Epithelial cell of prostate (primary cell): ENCODE measurements at regions not wholly inside any gene's neighbourhood (a gene's known extent, or its start where the extent isn't known, plus 50 kb on each side); places are given as distances from the start of the nearest gene placed in this dataset.

ENCODE experiments used
- DNase-seq: peaks from one replicate; pipeline ENCODE4 v3.0.0-alpha.2; 2011; ENCODE audit warnings: low read depth, low spot score
- H3K27ac ChIP-seq: fragments of 450-650 bp; 2 replicates; pipeline ENCODE4 v1.5.1; 2017; ENCODE audit warnings: mild to moderate bottlenecking

DNA sequence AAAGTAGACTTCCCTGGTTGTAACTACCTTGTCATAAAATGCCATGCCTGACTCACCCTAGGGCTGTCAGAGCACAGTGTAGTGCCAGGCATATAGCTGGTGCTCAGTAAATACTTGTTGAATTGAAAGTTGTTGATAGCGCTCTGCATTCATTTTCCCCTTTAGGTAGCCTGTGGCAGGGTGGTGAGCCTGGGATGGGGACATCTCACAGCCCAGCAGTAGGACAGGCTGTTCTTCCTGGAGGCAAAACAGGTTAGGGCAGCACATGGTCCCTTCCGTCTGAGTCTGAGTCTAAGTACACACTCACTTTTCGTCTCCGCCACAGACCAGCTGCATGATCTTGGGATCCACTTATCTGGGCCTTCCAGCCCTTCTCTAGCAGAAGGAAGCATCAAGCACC is 401.9 kb downstream of the ZSWIM6 start:
- H3K27ac ChIP-seq = no peak overlapping the region
- no peak for DNase-seq

DNA sequence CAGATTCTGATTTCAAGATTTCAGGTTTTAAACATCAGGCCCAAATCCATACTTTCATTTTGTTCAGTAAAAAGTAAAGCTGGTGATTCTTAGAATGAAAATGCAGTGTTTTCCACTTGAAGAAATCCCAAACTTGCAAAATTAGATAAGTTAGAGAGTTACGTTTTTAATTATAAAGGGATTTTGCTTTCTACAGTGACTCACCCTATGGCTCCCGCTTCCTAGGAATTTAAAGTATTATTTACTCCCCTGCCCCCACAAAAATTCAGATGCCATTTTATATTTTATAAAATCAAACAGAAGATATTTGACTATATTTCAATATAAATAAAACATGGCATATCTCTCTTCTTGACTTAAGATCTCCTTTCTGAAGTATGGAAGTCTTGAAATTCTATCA is 402.9 kb downstream of the ZSWIM6 start:
- no peak overlapping the region for H3K27ac ChIP-seq
- no peak for DNase-seq

DNA sequence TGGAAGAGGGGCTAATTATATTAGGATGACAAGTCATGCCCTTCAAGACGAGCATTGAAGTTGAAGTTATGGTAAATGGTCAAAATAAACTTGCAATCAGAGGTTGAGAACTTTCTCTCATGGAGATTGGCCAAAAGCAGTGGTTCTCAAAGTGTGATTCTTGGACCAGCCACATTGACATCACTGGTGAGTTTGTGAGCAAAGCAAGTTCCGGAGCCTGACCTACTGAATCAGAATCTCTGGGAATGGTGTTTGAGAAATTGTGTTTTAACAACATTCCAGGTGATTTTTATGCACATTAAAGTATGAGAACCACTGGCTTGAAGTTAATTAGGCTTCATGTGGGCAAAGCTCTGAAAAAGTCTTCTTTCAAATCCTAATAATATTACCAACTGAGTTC is 403.5 kb downstream of the ZSWIM6 start:
- DNase-seq = no peak
- H3K27ac ChIP-seq = no peak overlapping the region

DNA sequence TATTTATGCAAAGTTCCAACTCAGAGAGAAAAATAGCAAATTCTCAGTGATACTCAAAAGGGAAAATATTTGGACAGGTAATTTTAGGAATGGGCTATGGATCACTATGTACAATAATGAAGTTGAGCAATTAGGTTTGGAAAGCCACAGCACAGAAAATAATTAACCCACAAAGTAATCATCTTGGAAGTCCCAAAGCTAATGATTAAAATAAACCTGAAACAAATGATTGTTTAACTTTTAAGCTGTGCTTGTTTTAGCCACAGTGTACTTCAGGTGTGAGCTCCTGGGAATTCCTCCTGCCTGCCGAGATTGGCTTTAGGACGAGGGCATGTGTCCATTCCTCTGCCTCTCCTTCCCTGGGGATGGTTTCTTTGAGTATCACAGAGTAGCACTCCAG is 403.9 kb downstream of the ZSWIM6 start:
- H3K27ac ChIP-seq = no peak overlapping the region
- DNase-seq = no peak

DNA sequence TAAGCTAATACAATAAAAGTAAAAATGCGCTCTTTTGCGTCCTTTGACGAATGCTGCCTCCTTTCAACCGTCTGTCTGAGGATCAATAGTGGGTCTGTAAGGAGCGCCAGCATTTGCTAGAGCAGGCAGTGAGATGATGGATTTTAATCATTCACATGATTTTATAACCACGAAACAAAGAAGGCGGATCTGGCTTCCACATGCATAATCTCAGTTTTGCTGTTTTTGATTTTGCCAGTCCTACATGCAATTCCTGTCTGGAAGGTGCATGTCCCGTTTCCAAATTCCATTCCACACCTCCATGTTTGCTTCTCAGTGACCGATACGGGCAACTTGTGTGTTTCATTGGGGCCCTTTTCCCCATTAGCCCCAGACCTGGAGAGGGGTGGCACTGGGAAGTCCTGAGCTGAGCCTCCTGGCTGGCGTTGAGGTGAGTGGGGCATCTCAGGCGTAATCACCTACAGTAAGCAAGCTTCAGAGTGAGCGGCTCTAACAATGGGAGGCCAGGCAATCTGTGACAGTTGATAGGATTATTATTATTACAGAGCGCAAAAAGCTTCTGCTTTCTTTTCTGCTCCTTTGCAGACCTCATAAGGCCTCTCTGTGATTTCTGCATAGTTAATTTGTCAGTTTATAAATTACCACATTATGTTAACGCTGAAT is 405.4 kb downstream of the ZSWIM6 start:
- no peak overlapping the region for H3K27ac ChIP-seq
- DNase-seq = no peak

DNA sequence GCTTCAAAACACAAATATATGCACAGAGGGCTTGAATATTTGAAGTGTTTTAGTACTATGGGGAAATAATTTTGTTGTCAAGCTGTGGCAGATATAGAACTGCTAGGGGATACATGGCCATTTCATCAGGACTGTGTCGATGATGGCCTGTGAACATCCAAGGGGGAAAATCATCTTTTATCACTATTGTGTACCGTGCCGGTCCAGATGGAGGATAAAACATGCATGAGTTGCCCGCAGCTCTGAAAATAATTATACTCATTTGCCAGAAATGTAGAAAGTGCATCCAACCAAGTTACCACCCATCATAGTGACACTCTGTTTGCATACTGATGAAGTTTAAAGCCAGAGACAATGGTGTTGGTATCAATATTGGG is 405.9 kb downstream of the ZSWIM6 start:
- no peak overlapping the region for H3K27ac ChIP-seq
- DNase-seq = no peak

DNA sequence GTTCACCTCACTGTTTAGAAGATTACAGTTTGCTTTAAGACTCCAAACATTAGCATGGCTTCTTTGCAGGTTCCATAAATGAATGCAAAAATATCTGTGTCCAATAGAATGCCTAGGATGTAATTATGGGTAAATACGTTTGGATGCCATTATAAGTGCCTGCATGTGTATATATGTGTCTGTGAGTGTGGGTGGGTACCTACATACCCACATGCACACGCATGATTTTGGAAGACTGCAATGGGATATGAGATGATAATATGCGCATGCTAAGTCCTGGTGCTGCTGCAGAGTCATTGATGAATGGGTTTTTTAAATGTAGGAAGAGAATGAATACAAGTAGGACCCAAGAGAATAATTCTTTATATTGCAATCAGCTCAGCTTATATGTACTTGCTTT is 406.4 kb downstream of the ZSWIM6 start:
- no peak overlapping the region for H3K27ac ChIP-seq
- DNase-seq = no peak

DNA sequence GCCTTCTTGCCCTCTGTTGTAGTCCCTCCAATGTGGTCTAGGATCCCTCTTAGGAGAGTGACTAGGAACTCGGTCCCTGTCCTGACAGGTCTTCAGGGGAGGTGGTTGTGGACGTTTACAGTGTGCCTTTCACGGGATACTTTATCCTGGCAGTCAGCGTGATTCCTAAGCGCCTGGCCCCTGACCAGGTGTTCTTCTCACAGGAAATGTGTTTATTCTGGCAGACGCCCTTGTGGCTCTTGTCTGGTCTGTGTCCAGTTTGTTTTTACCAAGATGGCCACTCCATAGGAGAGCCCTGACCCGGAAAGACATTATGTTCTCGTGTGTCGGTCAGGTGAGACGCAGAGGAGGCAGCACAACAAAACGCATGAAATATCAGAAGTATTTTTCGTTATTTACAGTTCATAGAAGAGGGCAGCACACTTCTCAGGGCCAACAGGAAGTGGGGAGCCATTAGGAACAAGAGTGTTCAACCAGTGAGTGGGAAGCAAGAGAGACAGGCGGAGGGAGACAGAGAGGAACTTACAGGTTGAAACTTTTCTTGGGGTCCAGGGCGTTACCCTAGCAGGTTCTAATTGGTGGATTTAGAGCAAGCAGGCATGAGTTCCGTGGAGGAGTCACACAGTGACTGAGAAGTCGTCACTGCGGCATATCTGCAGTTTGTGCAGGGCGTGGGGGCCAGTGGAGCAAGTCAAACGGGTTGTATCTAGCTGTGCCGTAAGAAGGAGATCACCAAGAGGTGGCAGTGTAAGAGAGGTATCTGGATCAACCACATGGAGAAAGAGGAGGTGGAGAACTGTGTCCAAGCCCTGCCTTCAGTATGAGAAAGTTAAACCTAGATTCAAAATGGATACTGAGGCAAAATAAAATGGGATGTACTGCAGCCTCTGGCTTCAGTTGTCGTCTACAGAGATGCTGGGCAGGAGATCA is 412.9 kb downstream of the ZSWIM6 start:
- no peak overlapping the region for H3K27ac ChIP-seq
- DNase-seq = no peak

DNA sequence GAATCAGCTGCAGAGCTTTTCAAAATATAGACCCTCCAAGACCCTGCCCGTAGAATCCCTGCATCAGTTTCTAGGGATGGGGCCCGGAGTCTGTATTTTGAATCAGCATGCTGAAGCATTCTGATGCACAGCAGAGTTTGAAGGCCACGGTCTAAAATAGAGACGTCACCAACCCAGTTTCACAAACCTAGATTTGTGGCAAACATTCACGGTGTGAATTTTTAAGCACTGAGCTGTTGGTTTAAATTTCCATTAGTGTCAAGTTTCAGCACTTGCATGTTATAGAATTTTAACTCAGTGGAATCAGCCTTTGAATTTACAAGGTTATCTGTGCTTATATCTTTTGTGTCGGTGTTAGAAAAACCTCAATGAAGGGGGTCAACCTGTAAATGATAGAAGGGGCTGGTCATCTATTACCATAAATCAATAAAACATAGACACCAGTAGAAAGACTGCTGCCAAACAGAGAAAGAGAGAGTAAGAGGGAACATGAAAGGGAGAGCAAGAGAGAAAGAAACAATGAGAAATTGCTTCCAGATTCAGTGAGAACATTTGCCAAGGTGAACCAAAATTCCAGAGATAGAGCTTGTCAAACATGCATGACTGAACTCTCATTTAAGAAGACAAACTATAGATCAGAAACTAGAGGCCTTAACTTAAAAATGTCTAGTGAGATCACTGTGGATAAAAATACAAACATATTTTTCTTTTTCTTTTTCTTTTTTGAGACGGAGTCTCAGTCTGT is 414.9 kb downstream of the ZSWIM6 start:
- DNase-seq = no peak
- H3K27ac ChIP-seq = no peak overlapping the region

DNA sequence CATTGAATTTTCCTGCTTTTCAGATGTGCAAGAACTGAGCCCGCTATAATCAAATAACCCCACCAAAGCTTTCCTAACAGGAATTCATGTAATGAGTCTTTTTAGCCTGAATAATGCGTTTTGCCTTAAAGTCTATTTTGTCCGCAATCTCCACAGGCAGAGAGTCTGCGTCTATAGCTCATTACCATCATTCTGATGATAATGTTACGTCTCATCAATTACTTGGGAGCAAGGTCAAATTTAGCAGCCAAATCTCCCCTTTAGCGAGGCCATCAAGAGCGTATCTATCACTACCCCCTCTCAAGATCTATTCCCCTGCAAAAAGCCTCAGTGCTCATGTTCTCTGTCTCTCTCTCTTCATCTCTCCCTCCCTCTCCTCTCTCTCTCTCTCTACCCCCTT is 416.1 kb downstream of the ZSWIM6 start:
- no peak for DNase-seq
- H3K27ac ChIP-seq = no peak overlapping the region

DNA sequence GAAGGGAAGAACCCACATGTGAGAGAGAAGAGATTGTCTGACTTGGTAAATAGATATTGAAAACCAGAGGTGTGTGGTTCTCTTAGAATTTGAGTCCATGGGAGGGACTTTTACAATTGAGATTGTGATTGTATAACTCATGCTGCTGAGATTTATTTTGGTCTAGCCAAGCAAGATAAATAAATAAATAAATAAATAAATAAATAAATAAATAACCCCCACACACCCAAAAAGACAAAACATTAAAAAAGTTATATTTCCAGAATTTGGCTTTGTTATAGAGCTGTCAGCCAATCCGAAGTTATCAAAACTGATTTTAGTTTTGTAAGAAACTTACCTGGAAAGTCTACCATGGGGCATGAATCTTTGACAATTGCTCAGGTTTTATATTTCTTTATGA is 416.6 kb downstream of the ZSWIM6 start:
- no peak for DNase-seq
- H3K27ac ChIP-seq = no peak overlapping the region

DNA sequence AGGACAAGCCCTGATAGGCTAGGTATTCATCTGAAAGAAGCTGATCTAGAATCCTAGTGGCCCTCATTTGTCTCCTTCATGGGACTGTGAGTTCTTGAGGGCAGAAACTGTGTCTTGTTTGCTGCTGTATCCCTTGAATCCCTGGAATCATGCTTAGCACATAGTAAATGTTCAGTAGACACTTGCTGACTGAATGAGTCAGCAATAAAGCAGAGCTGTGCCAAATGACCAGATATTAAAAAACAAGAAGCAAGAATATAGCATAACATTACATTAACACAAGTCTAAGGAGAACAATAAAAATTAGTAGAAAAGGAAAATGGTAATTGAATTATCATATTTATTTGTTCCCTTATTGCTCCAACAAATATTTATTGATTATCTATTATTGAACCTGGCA is 420.5 kb downstream of the ZSWIM6 start:
- no peak overlapping the region for H3K27ac ChIP-seq
- no peak for DNase-seq

DNA sequence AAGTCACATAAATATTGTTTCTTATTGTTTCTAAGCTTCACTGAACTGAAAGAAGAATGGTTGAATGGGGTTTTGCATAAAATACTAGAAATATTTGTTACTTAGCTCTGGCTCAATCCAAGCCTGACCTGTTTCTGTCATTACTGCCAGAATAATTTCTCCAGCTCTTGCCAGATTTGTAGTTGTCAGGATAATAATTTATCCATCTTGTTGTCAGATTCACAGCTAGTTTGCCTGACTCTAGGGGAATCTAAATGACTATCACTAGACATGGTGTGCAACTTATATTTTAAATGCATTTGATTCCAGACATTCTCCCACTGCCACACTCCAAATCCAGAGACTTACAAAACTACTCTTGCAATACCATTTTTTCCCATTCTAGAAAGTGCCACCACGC is 422.7 kb downstream of the ZSWIM6 start:
- no peak for DNase-seq
- no peak overlapping the region for H3K27ac ChIP-seq

DNA sequence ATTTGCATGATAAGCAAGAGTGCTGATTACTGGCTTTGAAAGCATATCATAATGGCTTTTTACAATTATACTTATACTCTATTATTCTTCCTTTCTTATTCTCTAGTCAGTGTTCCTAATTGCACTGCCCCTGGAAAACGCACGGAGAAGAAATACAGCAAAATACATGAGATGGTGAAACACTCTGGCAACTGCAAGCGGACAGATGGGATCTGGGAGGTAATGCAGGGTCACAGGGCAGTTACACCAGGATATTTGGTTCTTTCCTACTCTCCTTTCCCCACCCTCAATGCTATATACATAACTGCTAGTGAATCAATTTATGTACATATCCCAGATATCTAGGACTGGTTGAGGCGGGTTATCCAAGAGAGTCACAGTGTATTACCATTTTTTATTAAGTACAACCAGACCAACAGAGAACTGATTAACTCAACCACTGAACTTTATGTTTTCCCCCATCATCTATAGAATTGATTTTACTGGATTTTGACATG is 423.7 kb downstream of the ZSWIM6 start:
- no peak for DNase-seq

DNA sequence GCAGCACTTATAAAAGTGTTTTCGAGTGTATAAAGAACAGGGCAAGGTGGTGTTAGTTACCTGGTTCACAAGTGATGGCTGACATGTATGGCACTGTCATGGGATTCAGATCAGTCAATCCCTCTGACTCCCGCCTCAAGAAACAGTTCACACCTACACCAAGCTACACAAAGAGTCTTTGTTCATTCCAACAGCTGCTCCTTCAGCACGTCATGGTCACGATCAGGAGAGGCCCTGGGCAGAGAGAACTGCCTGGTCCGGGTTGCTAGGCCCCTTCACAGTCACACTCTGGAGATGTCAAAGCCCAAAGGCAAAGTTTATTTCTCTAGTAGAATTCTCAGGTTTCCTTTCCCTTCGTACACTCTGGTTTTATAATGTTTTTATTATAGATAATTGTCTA is 426.7 kb downstream of the ZSWIM6 start:
- H3K27ac ChIP-seq = no peak overlapping the region
- no peak for DNase-seq

More for the DNA sequence above, 423.7 kb downstream of the ZSWIM6 start:
- H3K27ac ChIP-seq = no peak overlapping the region

DNA sequence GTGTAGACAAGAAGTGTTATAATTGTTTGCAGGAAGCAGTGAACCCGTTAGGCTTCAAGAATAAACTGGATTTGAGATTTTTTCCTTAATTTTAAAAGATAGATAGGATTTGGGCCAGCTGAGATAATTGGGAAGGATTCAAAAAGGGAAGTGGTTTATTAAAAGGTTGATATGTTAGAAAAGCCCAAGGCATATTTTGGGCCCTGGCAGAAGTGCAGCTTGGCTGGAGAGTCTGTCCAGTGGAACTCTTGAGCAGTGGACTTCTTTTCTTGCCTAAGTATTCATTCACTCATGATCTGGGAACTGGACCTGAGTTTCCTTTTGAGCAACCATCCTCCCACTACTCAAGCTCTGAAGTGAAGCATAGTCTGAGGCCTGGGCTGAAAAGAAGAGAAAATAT is 433.4 kb downstream of the ZSWIM6 start:
- DNase-seq = no peak
- no peak overlapping the region for H3K27ac ChIP-seq

DNA sequence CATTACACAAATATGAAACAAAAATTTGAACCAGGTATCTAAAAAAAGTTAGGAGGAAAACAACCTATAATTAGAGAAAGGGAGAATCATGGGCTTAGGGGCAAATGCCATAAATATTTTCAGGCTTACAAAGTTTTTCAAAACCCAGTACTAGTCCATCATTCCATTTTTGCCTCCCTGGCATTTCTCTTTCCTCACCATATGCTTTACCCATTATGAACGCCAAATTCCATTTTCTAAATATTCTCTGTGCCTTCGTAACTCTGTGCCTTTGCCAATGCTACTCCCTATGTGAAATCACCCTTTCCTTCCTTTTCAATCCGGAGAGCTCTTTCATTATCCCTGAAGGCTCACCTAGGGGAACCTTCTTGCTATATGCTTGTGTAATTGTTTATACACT is 434.1 kb downstream of the ZSWIM6 start:
- DNase-seq = no peak
- H3K27ac ChIP-seq = no peak overlapping the region

DNA sequence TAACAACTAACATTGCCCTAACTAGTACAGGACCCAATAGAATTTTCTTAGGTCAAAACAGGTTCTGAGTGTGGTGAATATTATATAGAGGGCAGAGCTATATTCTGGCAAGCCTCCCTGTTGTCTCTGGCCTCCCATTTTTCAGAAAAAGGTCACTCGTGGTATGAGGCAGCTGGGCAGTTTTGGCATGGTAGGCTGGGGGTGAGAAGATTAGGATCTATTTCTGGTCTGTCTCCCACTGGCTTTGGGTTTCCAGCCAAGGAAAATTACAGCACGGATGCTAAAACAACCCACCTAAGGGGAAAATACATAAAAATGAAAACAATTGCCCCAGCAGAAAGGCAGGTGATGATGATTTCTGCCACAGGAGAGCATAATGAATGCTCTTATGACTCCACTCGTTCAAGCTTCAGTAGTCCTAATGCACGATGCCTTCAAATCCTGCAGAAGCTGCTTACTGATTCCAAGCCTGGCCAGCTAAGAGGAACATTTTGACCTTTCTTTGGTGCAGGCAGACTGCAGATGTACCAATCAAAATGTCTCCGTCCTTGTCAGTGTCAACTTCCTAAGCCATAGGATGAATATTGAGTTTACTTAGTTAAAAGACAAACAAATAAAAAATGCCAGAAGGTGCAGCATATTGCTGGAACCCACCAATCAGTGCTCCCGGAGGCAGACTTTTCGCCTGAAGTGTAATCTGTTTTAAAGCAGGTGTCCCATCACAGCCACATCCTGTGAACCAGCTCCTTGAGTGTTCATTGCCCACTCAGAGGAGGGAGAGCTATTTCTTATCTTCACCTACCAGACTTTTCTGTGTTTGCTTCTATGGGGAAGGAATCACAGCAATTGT is 435.4 kb downstream of the ZSWIM6 start:
- no peak for DNase-seq
- H3K27ac ChIP-seq = no peak overlapping the region

DNA sequence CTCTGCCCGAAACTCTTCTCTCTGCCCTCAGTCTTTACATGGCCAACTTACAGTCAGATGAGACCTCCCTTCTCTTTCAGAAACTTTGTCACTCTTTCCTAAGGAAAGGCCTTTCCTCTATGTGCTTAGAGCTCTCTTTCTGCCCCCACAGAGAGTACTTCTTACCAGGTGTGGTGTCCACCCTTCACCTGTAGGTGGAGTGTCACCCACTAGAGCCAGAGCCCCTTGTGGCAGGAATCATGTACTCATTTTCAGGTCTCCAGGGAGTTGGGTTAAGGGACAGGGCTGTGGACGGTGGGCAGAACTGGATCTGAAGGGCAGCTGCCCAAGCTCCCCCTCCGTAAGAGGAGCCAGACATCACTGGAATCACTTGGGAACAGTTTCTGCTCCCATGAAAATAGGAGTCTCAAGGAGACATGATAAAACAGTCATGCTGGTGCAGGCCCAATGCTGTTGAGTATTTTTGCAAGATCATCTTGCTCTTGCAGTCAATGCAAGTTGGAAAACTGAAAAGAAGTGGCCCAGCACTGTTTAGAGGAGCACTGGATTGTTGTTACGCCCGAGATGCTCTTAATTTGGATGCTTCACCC is 436.7 kb downstream of the ZSWIM6 start:
- DNase-seq = no peak

DNA sequence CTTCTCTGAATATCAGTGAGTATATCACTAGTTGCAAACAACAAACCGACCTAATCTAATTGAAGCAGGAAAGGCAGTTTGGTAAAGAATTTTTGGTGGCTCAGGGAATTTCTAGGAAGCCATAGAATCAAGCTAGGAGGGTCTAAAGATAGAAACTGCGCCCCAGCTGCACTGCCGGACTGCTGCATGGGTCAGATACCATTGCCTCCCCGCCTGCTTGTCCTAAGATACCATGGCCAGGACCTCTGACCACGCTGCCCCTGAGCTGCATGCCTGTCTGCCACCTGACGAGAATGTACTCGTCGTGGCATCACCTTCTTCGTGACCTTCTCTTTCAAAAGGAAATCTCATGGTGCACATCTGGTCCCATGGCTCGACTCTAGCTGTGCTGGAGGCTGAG is 439.0 kb downstream of the ZSWIM6 start:
- DNase-seq = no peak
- no peak overlapping the region for H3K27ac ChIP-seq

More for the DNA sequence above, 436.7 kb downstream of the ZSWIM6 start:
- H3K27ac ChIP-seq = no peak overlapping the region
